A673 (cell line): ENCODE measurements at regions not wholly inside any gene's neighbourhood (a gene's known extent, or its start where the extent isn't known, plus 50 kb on each side); places are given as distances from the start of the nearest gene placed in this dataset.
A peak's percentile ranks its signal among the peaks of the same experiment; 100 is the strongest.

Experiments used
- BruUV-seq: library from RNA; stranded (reverse); fragments of 400-500 nt; replicated peaks from 2 replicates; lab custom pipeline; 2021; lab: Mats Ljungman, UMichigan
- CTCF ChIA-PET: fragments of 300-600 bp; sonication (Branson Sonifier 250); formaldehyde crosslinking; loops from one replicate; lab custom pipeline; 2022; ENCODE audit warnings: antibody characterized with exemption; lab: Charles Lee
- POLR2A ChIA-PET: fragments of 300-600 bp; sonication (Branson Sonifier 250); formaldehyde crosslinking; loops from one replicate; lab custom pipeline; 2022; ENCODE audit warnings: antibody characterized with exemption; ENCODE audit not compliant: low non-redundant PET; lab: Charles Lee
- DNase-seq: peaks from one replicate; pipeline ENCODE4 v3.0.0-alpha.2; 2015; ENCODE audit warnings: low spot score
- H3K27ac ChIP-seq: fragments of 200-600 bp; sonication (generic); 2 replicates; pipeline ENCODE4 v1.5.1; 2016; ENCODE audit warnings: mixed run types, low read depth, mild to moderate bottlenecking, mixed read lengths, antibody characterized with exemption, low read length; ENCODE audit not compliant: poor library complexity, severe bottlenecking
- H3K27me3 ChIP-seq: fragments of 200-600 bp; sonication (generic); replicated peaks from 2 replicates; pipeline ENCODE4 v1.6.1; 2017; ENCODE audit warnings: mixed run types, low read depth, mild to moderate bottlenecking, mixed read lengths, antibody characterized with exemption, low read length; ENCODE audit not compliant: insufficient read depth, poor library complexity
- H3K36me3 ChIP-seq: fragments of 200-600 bp; sonication (generic); 2 replicates; pipeline ENCODE4 v1.6.1; 2016; ENCODE audit warnings: mixed run types, mild to moderate bottlenecking, mixed read lengths, antibody characterized with exemption, low read length; ENCODE audit not compliant: insufficient read depth, poor library complexity, severe bottlenecking
- H3K4me1 ChIP-seq: fragments of 200-600 bp; sonication (generic); 2 replicates; pipeline ENCODE4 v1.6.1; 2017; ENCODE audit warnings: mixed run types, mild to moderate bottlenecking, mixed read lengths, antibody characterized with exemption, low read length; ENCODE audit not compliant: insufficient read depth, poor library complexity, severe bottlenecking
- H3K4me3 ChIP-seq: fragments of 200-600 bp; sonication (generic); 2 replicates; pipeline ENCODE4 v1.5.1; 2016; ENCODE audit warnings: low read depth, mixed run types, mild to moderate bottlenecking, mixed read lengths, low read length; ENCODE audit not compliant: poor library complexity, severe bottlenecking
- H3K9me3 ChIP-seq: fragments of 200-600 bp; sonication (generic); 2 replicates; pipeline ENCODE4 v1.6.1; 2016; ENCODE audit warnings: mixed run types, low read depth, mild to moderate bottlenecking, mixed read lengths, antibody characterized with exemption, low read length; ENCODE audit not compliant: poor library complexity, severe bottlenecking
- EZH2 ChIP-seq: fragments of 200-600 bp; sonication (generic); IDR thresholded peaks from 2 replicates; pipeline ENCODE4 v1.6.1; 2017; ENCODE audit warnings: borderline replicate concordance, low read depth, mild to moderate bottlenecking, mixed read lengths, antibody characterized with exemption, low read length; ENCODE audit not compliant: poor library complexity, severe bottlenecking
- intact Hi-C: fragments of 100-400 bp; cut with micrococcal nuclease; formaldehyde crosslinking; loops from one replicate; pipeline ENCODE4 v1.10.0; 2022; ENCODE audit not compliant: unreplicated experiment
- TF ChIP-seq, protein P1 (sequence below): fragments of 300-800, 200-600 bp; sonication (generic); conservative IDR thresholded peaks from 2 replicates; pipeline ENCODE4 v1.5.1; 2017; ENCODE audit warnings: low read depth, mild to moderate bottlenecking, antibody characterized with exemption, low read length, moderate library complexity, mixed read lengths

DNA sequence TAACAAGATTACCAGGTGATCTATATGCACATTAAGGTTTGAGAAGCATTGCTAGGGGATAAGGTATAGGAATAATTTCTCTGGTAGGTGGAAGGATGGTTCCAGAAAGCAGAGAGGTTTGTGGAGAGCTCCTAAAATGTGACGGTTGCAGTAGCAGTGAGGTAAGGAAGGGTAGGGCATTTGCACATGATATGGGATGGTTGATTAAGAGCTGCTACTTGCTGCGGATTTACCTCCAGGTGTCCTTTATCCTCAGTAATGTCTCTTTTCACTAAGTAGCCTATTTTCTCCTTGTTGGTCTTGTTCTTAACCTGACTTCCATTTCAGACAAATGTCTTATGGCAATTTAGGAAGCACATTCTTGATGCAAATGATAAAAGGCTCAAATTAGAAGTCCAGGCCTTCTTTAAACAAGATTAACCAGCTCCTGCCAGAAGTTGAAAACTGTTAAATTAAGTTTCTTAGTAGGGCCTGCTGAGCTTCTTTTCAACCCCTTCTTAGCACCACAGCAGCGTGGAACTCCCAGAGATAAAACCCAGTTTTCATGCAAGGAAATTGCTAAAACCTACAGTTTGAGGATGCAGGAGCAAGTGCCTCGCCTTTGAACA lies 231.1 kb upstream of the GADL1 start:
- no peaks in the 10 kb centered on the region for H3K36me3 ChIP-seq
- CTCF ChIA-PET, result no interaction called here
- H3K4me1 ChIP-seq, result peaks cover 14% of the 10 kb centered on the region
- intact Hi-C loops, result no loop called here
- no peak overlapping the region for H3K27ac ChIP-seq
- H3K4me3 ChIP-seq, result no peak overlapping the region
- TF ChIP-seq EZH2, result no peak
- TF ChIP-seq, protein P1, sequence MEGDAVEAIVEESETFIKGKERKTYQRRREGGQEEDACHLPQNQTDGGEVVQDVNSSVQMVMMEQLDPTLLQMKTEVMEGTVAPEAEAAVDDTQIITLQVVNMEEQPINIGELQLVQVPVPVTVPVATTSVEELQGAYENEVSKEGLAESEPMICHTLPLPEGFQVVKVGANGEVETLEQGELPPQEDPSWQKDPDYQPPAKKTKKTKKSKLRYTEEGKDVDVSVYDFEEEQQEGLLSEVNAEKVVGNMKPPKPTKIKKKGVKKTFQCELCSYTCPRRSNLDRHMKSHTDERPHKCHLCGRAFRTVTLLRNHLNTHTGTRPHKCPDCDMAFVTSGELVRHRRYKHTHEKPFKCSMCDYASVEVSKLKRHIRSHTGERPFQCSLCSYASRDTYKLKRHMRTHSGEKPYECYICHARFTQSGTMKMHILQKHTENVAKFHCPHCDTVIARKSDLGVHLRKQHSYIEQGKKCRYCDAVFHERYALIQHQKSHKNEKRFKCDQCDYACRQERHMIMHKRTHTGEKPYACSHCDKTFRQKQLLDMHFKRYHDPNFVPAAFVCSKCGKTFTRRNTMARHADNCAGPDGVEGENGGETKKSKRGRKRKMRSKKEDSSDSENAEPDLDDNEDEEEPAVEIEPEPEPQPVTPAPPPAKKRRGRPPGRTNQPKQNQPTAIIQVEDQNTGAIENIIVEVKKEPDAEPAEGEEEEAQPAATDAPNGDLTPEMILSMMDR, result no peak
- POLR2A ChIA-PET, result no interaction called here
- no peaks in the 10 kb centered on the region for H3K27me3 ChIP-seq
- peak; percentile 8 for DNase-seq
- H3K9me3 ChIP-seq, result no peaks in the 10 kb centered on the region
- no TSS peak for BruUV-seq

DNA sequence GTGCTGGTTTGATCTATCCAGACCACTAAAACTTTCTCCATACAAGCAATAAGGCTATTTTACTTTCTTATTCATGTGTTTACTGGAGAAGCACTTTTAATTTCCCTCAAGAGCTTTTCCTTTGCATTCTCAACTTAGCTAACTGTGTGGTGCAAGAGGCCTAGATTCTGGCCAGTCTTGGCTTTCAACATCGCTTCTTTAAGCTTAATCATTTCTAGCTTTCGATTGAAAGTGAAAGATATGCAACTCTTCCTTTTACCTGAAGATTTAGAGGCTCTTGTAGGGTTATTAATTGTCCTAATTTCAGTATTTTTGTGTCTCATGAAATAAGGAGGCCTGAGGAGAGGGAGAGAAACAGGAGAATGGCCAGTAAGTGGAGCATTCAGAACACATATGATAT lies 234.8 kb upstream of the GADL1 start:
- no peak for DNase-seq
- no TSS peak for BruUV-seq
- POLR2A ChIA-PET, result interaction anchor here (0.6 kb wide), 1 partner anchor 1723 kb away, joined by 4 read pairs; no protein-coding TSS in a partner anchor
- CTCF ChIA-PET, result no interaction called here
- TF ChIP-seq, protein P1, result no peak
- TF ChIP-seq EZH2, result no peak
- Histone ChIP-seq H3K4me1 (peaks cover 14% of the 10 kb centered on the region), H3K36me3 (no peaks in the 10 kb centered on the region), H3K9me3 (no peaks in the 10 kb centered on the region), H3K4me3 (no peak overlapping the region), H3K27ac (no peak overlapping the region), H3K27me3 (no peaks in the 10 kb centered on the region)
- intact Hi-C loops, result no loop called here

DNA sequence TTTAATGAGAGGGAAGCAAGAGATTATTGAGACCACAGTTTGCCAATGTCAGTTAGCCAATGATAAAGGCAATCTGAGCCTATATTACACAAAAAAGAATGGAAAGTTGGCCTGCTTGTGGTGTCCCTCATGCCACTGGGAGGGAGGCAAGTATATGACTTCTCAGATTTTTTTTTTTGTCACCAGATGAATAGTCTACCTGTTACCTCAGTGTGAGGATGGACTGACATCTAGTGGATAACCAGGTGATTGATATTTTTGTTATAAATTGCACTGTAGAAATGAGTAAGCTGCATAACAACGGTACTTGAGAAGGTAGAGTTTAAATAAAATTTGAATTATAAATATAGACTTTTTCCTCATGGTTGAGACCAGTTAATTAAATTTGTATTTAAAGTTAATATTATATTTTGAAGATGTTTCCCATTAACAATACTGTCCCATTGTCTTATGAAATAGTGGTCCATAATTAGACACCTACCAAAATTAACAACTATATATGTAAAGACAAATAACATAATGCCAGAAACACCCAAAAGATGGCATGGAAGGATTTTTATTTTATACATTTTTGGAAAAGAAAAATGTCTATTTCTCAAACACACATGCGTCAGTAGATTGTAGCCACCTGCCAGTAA lies 237.8 kb upstream of the GADL1 start:
- H3K27me3 ChIP-seq, result no peaks in the 10 kb centered on the region
- no peak overlapping the region for H3K4me3 ChIP-seq
- TF ChIP-seq EZH2, result no peak
- TF ChIP-seq, protein P1, result peak; percentile 63
- peak; percentile 62 for DNase-seq
- intact Hi-C loops, result loop anchor here (1.0 to 10.0 kb wide), 4 partner anchors 353 to 1117 kb away; no protein-coding TSS in a partner anchor
- no peaks in the 10 kb centered on the region for H3K9me3 ChIP-seq
- ChIA-PET POLR2A (interaction anchor here (0.6 kb wide), 1 partner anchor 393 kb away, joined by 4 read pairs; no protein-coding TSS in a partner anchor), CTCF (interaction anchor here (0.6 to 0.7 kb wide), 4 partner anchors 23 to 362 kb away, joined by 3 to 8 read pairs (median 4); no protein-coding TSS in a partner anchor)
- H3K27ac ChIP-seq, result no peak overlapping the region
- BruUV-seq, result no TSS peak
- H3K36me3 ChIP-seq, result no peaks in the 10 kb centered on the region
- H3K4me1 ChIP-seq, result no peaks in the 10 kb centered on the region
